ENCODE measurements at regions not wholly inside any gene's neighbourhood (a gene's known extent, or its start where the extent isn't known, plus 50 kb on each side); places are given as distances from the start of the nearest gene placed in this dataset.

DNA sequence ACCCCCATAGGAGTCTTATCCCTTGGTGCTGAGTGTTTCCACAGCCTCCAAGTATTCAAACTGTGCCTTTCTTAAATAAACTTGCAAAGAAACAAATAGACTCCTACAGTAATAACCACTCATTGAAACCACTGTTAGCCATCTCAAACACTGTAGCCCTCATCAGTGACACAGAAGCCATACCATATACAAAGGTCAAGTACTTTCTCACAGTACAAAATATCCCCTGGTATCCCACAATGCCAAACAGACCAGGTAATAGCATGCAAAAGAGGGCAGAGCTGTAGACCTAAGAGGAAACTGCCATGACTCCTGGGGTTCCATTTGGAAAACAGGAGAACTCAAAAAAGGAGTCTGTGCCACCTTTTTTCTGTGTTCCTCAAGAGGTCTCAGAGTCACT is 173.8 kb upstream of the PPP1R2C start:
- Histone ChIP-seq H3K9me3 (no peaks in the 10 kb centered on the region), H3K27me3 (no peaks in the 10 kb centered on the region), H3K4me1 (no peaks in the 10 kb centered on the region), H3K27ac (no peak overlapping the region), H3K36me3 (no peaks in the 10 kb centered on the region), H3K4me3 (no peak overlapping the region)
- no peak for TF ChIP-seq POLR2A (IDR thresholded peaks at IDR 0.05)
- TF ChIP-seq CTCF (IDR thresholded peaks at IDR 0.05), result no peak
- no peak for TF ChIP-seq EP300 (IDR thresholded peaks at IDR 0.05)
- TF ChIP-seq POLR2AphosphoS5 (IDR thresholded peaks at IDR 0.05), result no peak
- DNase-seq (no peak), ATAC-seq (ENCODE audit: low FRiP score in 2 of 2) (no peak)

- TF ChIP-seq POLR2AphosphoS5 (IDR thresholded peaks at IDR 0.05) (no peak), CTCF (IDR thresholded peaks at IDR 0.05) (no peak), EP300 (IDR thresholded peaks at IDR 0.05) (no peak), POLR2A (IDR thresholded peaks at IDR 0.05) (no peak)
- no peaks in the 10 kb centered on the region for H3K4me1 ChIP-seq
- no peaks in the 10 kb centered on the region for H3K36me3 ChIP-seq
- H3K27me3 ChIP-seq, result no peaks in the 10 kb centered on the region
- ATAC-seq (ENCODE audit: low FRiP score in 2 of 2) (no peak), DNase-seq (no peak)
- H3K27ac ChIP-seq, result no peak overlapping the region
- H3K9me3 ChIP-seq, result no peaks in the 10 kb centered on the region
- no peak overlapping the region for H3K4me3 ChIP-seq
Observed at GRCh38 chrX:42952621-42953020, 174.7 kb upstream of the PPP1R2C start.

DNA sequence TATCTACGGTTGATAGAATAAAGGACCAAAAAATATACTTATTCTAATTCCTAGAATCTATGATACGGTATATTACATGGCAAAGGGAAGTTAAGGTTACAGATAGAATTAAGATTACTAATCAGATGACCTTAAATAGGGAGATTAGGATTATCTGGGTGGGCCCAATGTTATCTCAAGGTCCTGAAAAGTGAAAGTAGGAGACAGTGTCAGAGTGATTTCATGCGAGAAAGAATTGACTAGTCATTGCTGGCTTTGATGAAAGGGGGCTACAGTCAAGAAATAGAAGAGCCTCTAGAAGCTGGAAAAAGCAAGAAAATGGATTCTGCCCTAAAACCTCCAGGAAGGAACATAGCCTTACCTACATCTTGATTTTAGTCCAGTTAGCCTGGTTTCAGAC is 176.9 kb upstream of the PPP1R2C start:
- 86 to 90% methylated on average over 3 of the region's 3 CpGs for WGBS, 2 donors
- Histone ChIP-seq H3K4me3 (no peak overlapping the region), H3K4me1 (no peaks in the 10 kb centered on the region), H3K27me3 (no peaks in the 10 kb centered on the region), H3K27ac (no peak overlapping the region), H3K9me3 (no peaks in the 10 kb centered on the region), H3K36me3 (no peaks in the 10 kb centered on the region)
- TF ChIP-seq POLR2AphosphoS5 (IDR thresholded peaks at IDR 0.05), result no peak
- no peak for TF ChIP-seq CTCF (IDR thresholded peaks at IDR 0.05)
- TF ChIP-seq POLR2A (IDR thresholded peaks at IDR 0.05), result no peak
- no peak for TF ChIP-seq EP300 (IDR thresholded peaks at IDR 0.05)
- ATAC-seq (ENCODE audit: low FRiP score in 2 of 2), result no peak
- no peak for DNase-seq

GRCh38 chrX:42955349-42955748 is 177.4 kb upstream of the PPP1R2C start:
- Histone ChIP-seq H3K4me3 (no peak overlapping the region), H3K4me1 (no peaks in the 10 kb centered on the region), H3K27me3 (no peaks in the 10 kb centered on the region), H3K27ac (no peak overlapping the region), H3K36me3 (no peaks in the 10 kb centered on the region), H3K9me3 (no peaks in the 10 kb centered on the region)
- ATAC-seq (ENCODE audit: low FRiP score in 2 of 2) (no peak), DNase-seq (no peak)
- TF ChIP-seq POLR2A (IDR thresholded peaks at IDR 0.05) (no peak), POLR2AphosphoS5 (IDR thresholded peaks at IDR 0.05) (no peak), CTCF (IDR thresholded peaks at IDR 0.05) (no peak), EP300 (IDR thresholded peaks at IDR 0.05) (no peak)
- whole genome bisulfite sequencing, 2 donors, result 51% methylated on average over 2 of the region's 2 CpGs

GRCh38 chrX:42967681-42968300 is 189.8 kb upstream of the PPP1R2C start:
- Histone ChIP-seq H3K4me1 (no peaks in the 10 kb centered on the region), H3K27ac (no peak overlapping the region), H3K36me3 (no peaks in the 10 kb centered on the region), H3K27me3 (no peaks in the 10 kb centered on the region), H3K4me3 (no peak overlapping the region), H3K9me3 (no peaks in the 10 kb centered on the region)
- DNase-seq (no peak), ATAC-seq (ENCODE audit: low FRiP score in 2 of 2) (no peak)
- WGBS, 2 donors, result 67 to 85% methylated on average over 2 of the region's 2 CpGs
- TF ChIP-seq EP300 (IDR thresholded peaks at IDR 0.05), result no peak
- no peak for TF ChIP-seq POLR2AphosphoS5 (IDR thresholded peaks at IDR 0.05)
- no peak for TF ChIP-seq POLR2A (IDR thresholded peaks at IDR 0.05)
- TF ChIP-seq CTCF (IDR thresholded peaks at IDR 0.05), result no peak
